ENCODE measurements at regions not wholly inside any gene's neighbourhood (a gene's known extent, or its start where the extent isn't known, plus 50 kb on each side); places are given as distances from the start of the nearest gene placed in this dataset.

GRCh38 chr3:86838927-86839326, 152.0 kb downstream of the VGLL3 start:
- Histone ChIP-seq H3K27ac (ENCODE audit: low read depth, low read length) (no peak overlapping the region), H3K4me3 (ENCODE audit: insufficient read depth, low read length, poor library complexity, severe bottlenecking) (no peak overlapping the region), H3K79me2 (ENCODE audit: insufficient read depth, low read length) (no peaks in the 10 kb centered on the region), H3K9me2 (replicated peaks; ENCODE audit: insufficient read depth, low read length) (no peaks in the 10 kb centered on the region), H3K9me3 (ENCODE audit: insufficient read depth, low read length) (no peaks in the 10 kb centered on the region), H3K36me3 (ENCODE audit: low read length) (no peaks in the 10 kb centered on the region), H3F3A (ENCODE audit: insufficient read depth) (no peaks in the 10 kb centered on the region), H4K20me1 (ENCODE audit: low read depth, low read length) (no peaks in the 10 kb centered on the region), H3K27me3 (ENCODE audit: low read length) (no peaks in the 10 kb centered on the region), H3K9ac (ENCODE audit: low read length) (no peak overlapping the region), H3K4me2 (ENCODE audit: low read depth, low read length, poor library complexity, severe bottlenecking) (no peak overlapping the region), H2AFZ (ENCODE audit: low read depth, low read length, severe bottlenecking) (no peak overlapping the region)
- no peak for TF ChIP-seq EZH2phosphoT487 (conservative IDR thresholded peaks at IDR 0.05; ENCODE audit: low read length)
- TF ChIP-seq, protein P1, sequence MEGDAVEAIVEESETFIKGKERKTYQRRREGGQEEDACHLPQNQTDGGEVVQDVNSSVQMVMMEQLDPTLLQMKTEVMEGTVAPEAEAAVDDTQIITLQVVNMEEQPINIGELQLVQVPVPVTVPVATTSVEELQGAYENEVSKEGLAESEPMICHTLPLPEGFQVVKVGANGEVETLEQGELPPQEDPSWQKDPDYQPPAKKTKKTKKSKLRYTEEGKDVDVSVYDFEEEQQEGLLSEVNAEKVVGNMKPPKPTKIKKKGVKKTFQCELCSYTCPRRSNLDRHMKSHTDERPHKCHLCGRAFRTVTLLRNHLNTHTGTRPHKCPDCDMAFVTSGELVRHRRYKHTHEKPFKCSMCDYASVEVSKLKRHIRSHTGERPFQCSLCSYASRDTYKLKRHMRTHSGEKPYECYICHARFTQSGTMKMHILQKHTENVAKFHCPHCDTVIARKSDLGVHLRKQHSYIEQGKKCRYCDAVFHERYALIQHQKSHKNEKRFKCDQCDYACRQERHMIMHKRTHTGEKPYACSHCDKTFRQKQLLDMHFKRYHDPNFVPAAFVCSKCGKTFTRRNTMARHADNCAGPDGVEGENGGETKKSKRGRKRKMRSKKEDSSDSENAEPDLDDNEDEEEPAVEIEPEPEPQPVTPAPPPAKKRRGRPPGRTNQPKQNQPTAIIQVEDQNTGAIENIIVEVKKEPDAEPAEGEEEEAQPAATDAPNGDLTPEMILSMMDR (IDR thresholded peaks at IDR 0.05; ENCODE audit: insufficient read depth, low read length, poor library complexity, severe bottlenecking): no peak

- H3K79me2 ChIP-seq (ENCODE audit: insufficient read depth, low read length): no peaks in the 10 kb centered on the region
- no peak overlapping the region for H3K4me3 ChIP-seq (ENCODE audit: insufficient read depth, low read length, poor library complexity, severe bottlenecking)
- TF ChIP-seq, protein P1 (IDR thresholded peaks at IDR 0.05; ENCODE audit: insufficient read depth, low read length, poor library complexity, severe bottlenecking): no peak
- TF ChIP-seq EZH2phosphoT487 (conservative IDR thresholded peaks at IDR 0.05; ENCODE audit: low read length): no peak
- H2AFZ ChIP-seq (ENCODE audit: low read depth, low read length, severe bottlenecking): no peak overlapping the region
- no peaks in the 10 kb centered on the region for H3K9me2 ChIP-seq (replicated peaks; ENCODE audit: insufficient read depth, low read length)
- no peak overlapping the region for H3K27ac ChIP-seq (ENCODE audit: low read depth, low read length)
- H4K20me1 ChIP-seq (ENCODE audit: low read depth, low read length): no peaks in the 10 kb centered on the region
- no peak overlapping the region for H3K4me2 ChIP-seq (ENCODE audit: low read depth, low read length, poor library complexity, severe bottlenecking)
- no peaks in the 10 kb centered on the region for H3K36me3 ChIP-seq (ENCODE audit: low read length)
- no peaks in the 10 kb centered on the region for H3K27me3 ChIP-seq (ENCODE audit: low read length)
- no peak overlapping the region for H3K9ac ChIP-seq (ENCODE audit: low read length)
- H3K9me3 ChIP-seq (ENCODE audit: insufficient read depth, low read length): no peaks in the 10 kb centered on the region
- no peaks in the 10 kb centered on the region for H3F3A ChIP-seq (ENCODE audit: insufficient read depth)
These were observed 153.1 kb downstream of the VGLL3 start for GRCh38 chr3:86837871-86838270.

GRCh38 chr3:86830566-86830965, 160.4 kb downstream of the VGLL3 start:
- Histone ChIP-seq H3K9me3 (ENCODE audit: insufficient read depth, low read length) (no peaks in the 10 kb centered on the region), H3K4me2 (ENCODE audit: low read depth, low read length, poor library complexity, severe bottlenecking) (no peak overlapping the region), H4K20me1 (ENCODE audit: low read depth, low read length) (no peaks in the 10 kb centered on the region), H3K9ac (ENCODE audit: low read length) (no peak overlapping the region), H3K36me3 (ENCODE audit: low read length) (no peaks in the 10 kb centered on the region), H3K9me2 (replicated peaks; ENCODE audit: insufficient read depth, low read length) (no peaks in the 10 kb centered on the region), H2AFZ (ENCODE audit: low read depth, low read length, severe bottlenecking) (no peak overlapping the region), H3K79me2 (ENCODE audit: insufficient read depth, low read length) (no peaks in the 10 kb centered on the region), H3K27ac (ENCODE audit: low read depth, low read length) (no peak overlapping the region), H3K4me3 (ENCODE audit: insufficient read depth, low read length, poor library complexity, severe bottlenecking) (no peak overlapping the region), H3K27me3 (ENCODE audit: low read length) (no peaks in the 10 kb centered on the region), H3F3A (ENCODE audit: insufficient read depth) (no peaks in the 10 kb centered on the region)
- no peak for TF ChIP-seq EZH2phosphoT487 (conservative IDR thresholded peaks at IDR 0.05; ENCODE audit: low read length)
- TF ChIP-seq, protein P1 (IDR thresholded peaks at IDR 0.05; ENCODE audit: insufficient read depth, low read length, poor library complexity, severe bottlenecking): no peak
